ENCODE measurements at regions not wholly inside any gene's neighbourhood (a gene's known extent, or its start where the extent isn't known, plus 50 kb on each side); places are given as distances from the start of the nearest gene placed in this dataset.

- H3K79me2 ChIP-seq (ENCODE audit: control insufficient read depth, insufficient read depth, low read length): no peaks in the 10 kb centered on the region
- no peaks in the 10 kb centered on the region for H4K20me1 ChIP-seq (ENCODE audit: control insufficient read depth, extremely low read depth, insufficient read depth, low read length)
- no peaks in the 10 kb centered on the region for H3K9me3 ChIP-seq (ENCODE audit: control insufficient read depth, insufficient read depth, low read depth, low read length)
- no peak overlapping the region for H3K4me2 ChIP-seq (ENCODE audit: extremely low read depth, insufficient read depth, low read length)
- H3K9ac ChIP-seq (ENCODE audit: insufficient read depth, low read length): no peak overlapping the region
- no peak overlapping the region for H3K4me3 ChIP-seq (replicated peaks in 1 of 4; ENCODE audit: control extremely low read depth in 1 of 4, insufficient read depth in 1 of 4, low read depth in 3 of 4, low read length in 4 of 4)
- no peaks in the 10 kb centered on the region for H3K27me3 ChIP-seq (ENCODE audit: control insufficient read depth, insufficient read depth, low read length)
- no peak overlapping the region for H2AFZ ChIP-seq (ENCODE audit: low read length)
- TF ChIP-seq EZH2 (IDR thresholded peaks at IDR 0.05; ENCODE audit: low read length, missing control alignments) (no peak), CTCF (conservative IDR thresholded peaks at IDR 0.05 in 1 of 2, IDR thresholded peaks at IDR 0.05 in 1 of 2; ENCODE audit: low read depth in 1 of 2, low read length in 2 of 2) (no peak)
- no peaks in the 10 kb centered on the region for H3K4me1 ChIP-seq (ENCODE audit: control insufficient read depth, extremely low read depth, insufficient read depth, low read length)
- DNase-seq (ENCODE audit: low read depth in 2 of 2): no peak
- no peaks in the 10 kb centered on the region for H3K36me3 ChIP-seq (ENCODE audit: control insufficient read depth, insufficient read depth, low read length)
- H3K27ac ChIP-seq (ENCODE audit: insufficient read depth, low read length): no peak overlapping the region
These were observed 783.3 kb upstream of the SALL3 start for GRCh38 chr18:78196280-78196679.

GRCh38 chr18:78199002-78199401, 780.6 kb upstream of the SALL3 start:
- Histone ChIP-seq H3K9me3 (ENCODE audit: control insufficient read depth, insufficient read depth, low read depth, low read length) (no peaks in the 10 kb centered on the region), H3K79me2 (ENCODE audit: control insufficient read depth, insufficient read depth, low read length) (no peaks in the 10 kb centered on the region), H3K9ac (ENCODE audit: insufficient read depth, low read length) (no peak overlapping the region), H3K27ac (ENCODE audit: insufficient read depth, low read length) (no peak overlapping the region), H2AFZ (ENCODE audit: low read length) (no peak overlapping the region), H3K4me3 (replicated peaks in 1 of 4; ENCODE audit: control extremely low read depth in 1 of 4, insufficient read depth in 1 of 4, low read depth in 3 of 4, low read length in 4 of 4) (no peak overlapping the region), H3K4me1 (ENCODE audit: control insufficient read depth, extremely low read depth, insufficient read depth, low read length) (no peaks in the 10 kb centered on the region), H3K36me3 (ENCODE audit: control insufficient read depth, insufficient read depth, low read length) (no peaks in the 10 kb centered on the region), H3K4me2 (ENCODE audit: extremely low read depth, insufficient read depth, low read length) (no peak overlapping the region), H3K27me3 (ENCODE audit: control insufficient read depth, insufficient read depth, low read length) (no peaks in the 10 kb centered on the region), H4K20me1 (ENCODE audit: control insufficient read depth, extremely low read depth, insufficient read depth, low read length) (no peaks in the 10 kb centered on the region)
- DNase-seq (ENCODE audit: low read depth in 2 of 2): no peak
- TF ChIP-seq EZH2 (IDR thresholded peaks at IDR 0.05; ENCODE audit: low read length, missing control alignments) (no peak), CTCF (conservative IDR thresholded peaks at IDR 0.05 in 1 of 2, IDR thresholded peaks at IDR 0.05 in 1 of 2; ENCODE audit: low read depth in 1 of 2, low read length in 2 of 2) (no peak)

- Histone ChIP-seq H3K4me1 (ENCODE audit: control insufficient read depth, extremely low read depth, insufficient read depth, low read length) (no peaks in the 10 kb centered on the region), H3K9me3 (ENCODE audit: control insufficient read depth, insufficient read depth, low read depth, low read length) (no peaks in the 10 kb centered on the region), H3K27me3 (ENCODE audit: control insufficient read depth, insufficient read depth, low read length) (no peaks in the 10 kb centered on the region), H3K4me3 (replicated peaks in 1 of 4; ENCODE audit: control extremely low read depth in 1 of 4, insufficient read depth in 1 of 4, low read depth in 3 of 4, low read length in 4 of 4) (no peak overlapping the region), H3K4me2 (ENCODE audit: extremely low read depth, insufficient read depth, low read length) (no peak overlapping the region), H4K20me1 (ENCODE audit: control insufficient read depth, extremely low read depth, insufficient read depth, low read length) (no peaks in the 10 kb centered on the region), H3K27ac (ENCODE audit: insufficient read depth, low read length) (no peak overlapping the region), H3K9ac (ENCODE audit: insufficient read depth, low read length) (no peak overlapping the region), H2AFZ (ENCODE audit: low read length) (no peak overlapping the region), H3K36me3 (ENCODE audit: control insufficient read depth, insufficient read depth, low read length) (no peaks in the 10 kb centered on the region), H3K79me2 (ENCODE audit: control insufficient read depth, insufficient read depth, low read length) (no peaks in the 10 kb centered on the region)
- no peak for TF ChIP-seq CTCF (conservative IDR thresholded peaks at IDR 0.05 in 1 of 2, IDR thresholded peaks at IDR 0.05 in 1 of 2; ENCODE audit: low read depth in 1 of 2, low read length in 2 of 2)
- TF ChIP-seq EZH2 (IDR thresholded peaks at IDR 0.05; ENCODE audit: low read length, missing control alignments): no peak
- no peak for DNase-seq (ENCODE audit: low read depth in 2 of 2)
These were observed 780.0 kb upstream of the SALL3 start for GRCh38 chr18:78199611-78200010.

Measured in fibroblast of lung (primary cell).